ENCODE measurements at regions not wholly inside any gene's neighbourhood (a gene's known extent, or its start where the extent isn't known, plus 50 kb on each side); places are given as distances from the start of the nearest gene placed in this dataset.
"Not testable (repeated sequence)": the region's sequence is repeated elsewhere in the genome, so short reads cannot be mapped to it uniquely, and the experiment has no call there.

DNA sequence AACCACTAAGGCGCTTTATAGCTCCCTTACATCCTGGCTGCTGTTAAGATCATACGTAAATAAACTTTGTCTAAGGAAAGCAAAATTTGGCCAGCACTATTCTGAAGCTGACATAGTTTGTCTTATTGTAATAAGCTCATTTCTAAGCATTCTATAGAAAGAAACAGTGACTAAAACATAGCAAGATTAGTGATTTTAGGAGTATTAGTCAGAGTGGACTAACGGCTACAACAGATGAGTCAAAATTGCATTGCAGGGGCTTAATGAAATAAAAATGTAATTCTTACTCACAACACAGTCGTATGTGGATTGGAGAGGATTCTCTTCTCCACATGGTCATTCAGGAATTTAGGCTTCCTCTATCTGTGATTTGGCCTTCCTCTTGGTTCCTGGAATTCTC is 347.6 kb downstream of the GADD45G start:
- Mint-ChIP-seq H3K4me3 (no peak overlapping the region), H3K27me3 (peaks cover 0 to 12% of the 10 kb centered on the region in 2 donors), H3K27ac (peak overlapping the region in 1 of 2 donors; percentile 47), H3K9me3 (no peaks in the 10 kb centered on the region), H3K4me1 (ENCODE audit: low read depth in 2 of 2) (peaks cover 9 to 10% of the 10 kb centered on the region in 2 donors), H3K36me3 (ENCODE audit: insufficient read depth) (no peaks in the 10 kb centered on the region)
- ATAC-seq (replicated peaks) (no peak), DNase-seq (no peak)

- not testable (repeated sequence) for H3K27ac Mint-ChIP-seq; H3K36me3 Mint-ChIP-seq (ENCODE audit: insufficient read depth); H3K9me3 Mint-ChIP-seq
- H3K4me1 Mint-ChIP-seq (ENCODE audit: low read depth in 2 of 2) = peaks cover 9 to 10% of the 10 kb centered on the region in 2 donors
- peak; percentile 72 for ATAC-seq (replicated peaks)
- H3K27me3 Mint-ChIP-seq = peaks cover 0 to 12% of the 10 kb centered on the region in 2 donors
- peak overlapping the region in 1 of 2 donors; percentile 19 for H3K4me3 Mint-ChIP-seq
- DNase-seq = peak in 1 of 3 experiments; percentile 17
Measured at GRCh38 chr9:89953263-89953662, 348.5 kb downstream of the GADD45G start.

GRCh38 chr9:89953824-89954615 is 349.2 kb downstream of the GADD45G start:
- H3K36me3 Mint-ChIP-seq (ENCODE audit: insufficient read depth) = no peaks in the 10 kb centered on the region
- H3K27me3 Mint-ChIP-seq = peaks cover 0 to 12% of the 10 kb centered on the region in 2 donors
- H3K4me3 Mint-ChIP-seq = no peak overlapping the region
- DNase-seq (no peak), ATAC-seq (replicated peaks) (no peak)
- H3K4me1 Mint-ChIP-seq (ENCODE audit: low read depth in 2 of 2) = peaks cover 9 to 10% of the 10 kb centered on the region in 2 donors
- no peaks in the 10 kb centered on the region for H3K9me3 Mint-ChIP-seq
- no peak overlapping the region for H3K27ac Mint-ChIP-seq

DNA sequence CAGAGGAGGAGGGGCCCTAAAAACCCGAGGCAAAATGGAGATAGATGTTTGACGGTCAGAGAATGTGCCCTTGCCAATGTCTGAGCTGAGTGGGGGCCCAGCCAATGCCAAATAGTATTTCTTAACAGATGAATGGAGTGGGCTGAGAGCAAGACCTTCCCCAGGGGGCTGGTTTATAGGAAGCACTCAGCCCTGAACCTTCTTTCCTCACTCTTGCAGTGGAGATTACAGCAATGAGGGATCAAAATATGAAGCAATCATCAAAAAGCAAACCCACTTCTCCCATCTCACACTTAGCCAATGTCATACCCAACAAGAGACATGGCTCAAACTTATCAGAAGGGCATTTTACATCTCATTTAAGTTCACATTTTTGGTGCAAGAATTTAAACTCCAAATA is 350.3 kb downstream of the GADD45G start:
- Mint-ChIP-seq H3K27me3 (peaks cover 0 to 12% of the 10 kb centered on the region in 2 donors), H3K4me1 (ENCODE audit: low read depth in 2 of 2) (peaks cover 9 to 10% of the 10 kb centered on the region in 2 donors), H3K4me3 (no peak overlapping the region), H3K9me3 (no peaks in the 10 kb centered on the region), H3K27ac (no peak overlapping the region), H3K36me3 (ENCODE audit: insufficient read depth) (no peaks in the 10 kb centered on the region)
- DNase-seq (no peak), ATAC-seq (replicated peaks) (no peak)

GRCh38 chr9:89955626-89956025 is 350.8 kb downstream of the GADD45G start:
- H3K9me3 Mint-ChIP-seq = no peaks in the 10 kb centered on the region
- ATAC-seq (replicated peaks) = no peak
- peaks cover 0 to 12% of the 10 kb centered on the region in 2 donors for H3K27me3 Mint-ChIP-seq
- H3K4me1 Mint-ChIP-seq (ENCODE audit: low read depth in 2 of 2) = peaks cover 9 to 10% of the 10 kb centered on the region in 2 donors
- H3K36me3 Mint-ChIP-seq (ENCODE audit: insufficient read depth) = no peaks in the 10 kb centered on the region
- H3K27ac Mint-ChIP-seq = no peak overlapping the region
- DNase-seq = no peak
- no peak overlapping the region for H3K4me3 Mint-ChIP-seq

DNA sequence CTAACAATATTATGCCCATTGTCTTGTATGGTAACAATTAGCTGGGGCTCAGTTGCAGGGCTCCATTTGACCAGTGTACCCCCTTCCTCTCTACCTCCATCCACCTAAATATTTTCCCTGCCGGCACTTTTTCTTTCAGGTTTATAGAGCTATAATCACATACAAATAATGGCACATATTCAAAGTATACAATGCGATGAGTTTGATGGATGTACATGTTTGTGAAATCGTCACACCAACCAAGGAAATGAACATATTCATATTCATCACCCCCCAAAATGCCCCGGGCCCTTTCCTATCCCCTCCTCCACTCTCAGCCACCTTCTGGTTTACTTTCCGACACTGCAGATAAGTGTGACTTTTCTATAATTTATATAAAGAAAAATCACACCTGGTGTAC is 351.5 kb downstream of the GADD45G start:
- no peaks in the 10 kb centered on the region for H3K36me3 Mint-ChIP-seq (ENCODE audit: insufficient read depth)
- peaks cover 0 to 10% of the 10 kb centered on the region in 2 donors for H3K27me3 Mint-ChIP-seq
- no peak for ATAC-seq (replicated peaks)
- no peak overlapping the region for H3K27ac Mint-ChIP-seq
- peaks cover 10 to 14% of the 10 kb centered on the region in 2 donors for H3K4me1 Mint-ChIP-seq (ENCODE audit: low read depth in 2 of 2)
- H3K4me3 Mint-ChIP-seq = no peak overlapping the region
- no peaks in the 10 kb centered on the region for H3K9me3 Mint-ChIP-seq
- no peak for DNase-seq

- Mint-ChIP-seq H3K36me3 (ENCODE audit: insufficient read depth) (no peaks in the 10 kb centered on the region), H3K4me3 (no peak overlapping the region), H3K9me3 (no peaks in the 10 kb centered on the region), H3K27me3 (peaks cover 0 to 4% of the 10 kb centered on the region in 2 donors), H3K4me1 (ENCODE audit: low read depth in 2 of 2) (peaks cover 16 to 20% of the 10 kb centered on the region in 2 donors), H3K27ac (no peak overlapping the region)
- no peak for DNase-seq
- ATAC-seq (replicated peaks) = no peak
Measured at GRCh38 chr9:89956907-89957306, 352.1 kb downstream of the GADD45G start.

DNA sequence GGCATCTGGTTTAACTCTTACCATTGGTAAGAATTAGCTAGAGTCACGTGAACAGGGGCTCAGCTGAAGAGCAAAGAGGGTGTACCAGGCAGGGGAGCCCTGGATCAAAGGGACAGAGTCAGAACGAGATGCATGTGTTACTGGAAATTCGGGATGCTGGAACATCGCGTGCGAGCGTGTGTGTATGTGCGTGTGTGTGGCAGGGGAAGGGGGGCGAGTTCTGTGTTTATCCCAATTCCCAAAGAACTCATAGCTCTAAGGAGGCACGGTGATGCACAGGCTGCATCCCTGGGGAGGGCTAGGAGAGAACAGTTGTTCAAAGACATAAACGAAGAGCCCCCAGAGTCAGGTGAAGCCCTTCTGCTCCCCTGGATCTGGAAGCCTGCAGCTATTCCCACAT is 353.3 kb downstream of the GADD45G start:
- DNase-seq = no peak
- ATAC-seq (replicated peaks) = no peak
- no peak overlapping the region for H3K27ac Mint-ChIP-seq
- no peaks in the 10 kb centered on the region for H3K27me3 Mint-ChIP-seq
- H3K9me3 Mint-ChIP-seq = no peaks in the 10 kb centered on the region
- H3K4me3 Mint-ChIP-seq = no peak overlapping the region
- H3K4me1 Mint-ChIP-seq (ENCODE audit: low read depth in 2 of 2) = peaks cover 12 to 14% of the 10 kb centered on the region in 2 donors
- H3K36me3 Mint-ChIP-seq (ENCODE audit: insufficient read depth) = no peaks in the 10 kb centered on the region

- DNase-seq (no peak), ATAC-seq (replicated peaks) (no peak)
- H3K4me1 Mint-ChIP-seq (ENCODE audit: low read depth in 2 of 2) = peaks cover 9 to 11% of the 10 kb centered on the region in 2 donors
- peak overlapping the region; percentile 42 to 63 for H3K27ac Mint-ChIP-seq
- H3K9me3 Mint-ChIP-seq = no peaks in the 10 kb centered on the region
- peak overlapping the region; percentile 2 to 58 for H3K4me3 Mint-ChIP-seq
- no peaks in the 10 kb centered on the region for H3K36me3 Mint-ChIP-seq (ENCODE audit: insufficient read depth)
- H3K27me3 Mint-ChIP-seq = no peaks in the 10 kb centered on the region
Measured at GRCh38 chr9:89961616-89962341, 357.0 kb downstream of the GADD45G start.

GRCh38 chr9:89963280-89963679 is 358.5 kb downstream of the GADD45G start:
- Mint-ChIP-seq H3K36me3 (ENCODE audit: insufficient read depth) (no peaks in the 10 kb centered on the region), H3K27ac (no peak overlapping the region)
- ATAC-seq (replicated peaks) = no peak

GRCh38 chr9:89967527-89967926 is 362.7 kb downstream of the GADD45G start:
- H3K36me3 Mint-ChIP-seq (ENCODE audit: insufficient read depth) = no peaks in the 10 kb centered on the region
- H3K4me3 Mint-ChIP-seq = no peak overlapping the region
- DNase-seq (no peak), ATAC-seq (replicated peaks) (no peak)
- H3K27me3 Mint-ChIP-seq = peaks cover 0 to 23% of the 10 kb centered on the region in 2 donors
- H3K9me3 Mint-ChIP-seq = no peaks in the 10 kb centered on the region
- H3K27ac Mint-ChIP-seq = no peak overlapping the region
- no peaks in the 10 kb centered on the region for H3K4me1 Mint-ChIP-seq (ENCODE audit: low read depth in 2 of 2)

More at GRCh38 chr9:89963280-89963679, 358.5 kb downstream of the GADD45G start:
- Mint-ChIP-seq H3K9me3 (no peaks in the 10 kb centered on the region), H3K4me1 (ENCODE audit: low read depth in 2 of 2) (peaks cover 9 to 11% of the 10 kb centered on the region in 2 donors), H3K4me3 (no peak overlapping the region), H3K27me3 (peaks cover 0 to 5% of the 10 kb centered on the region in 2 donors)
- no peak for DNase-seq

DNA sequence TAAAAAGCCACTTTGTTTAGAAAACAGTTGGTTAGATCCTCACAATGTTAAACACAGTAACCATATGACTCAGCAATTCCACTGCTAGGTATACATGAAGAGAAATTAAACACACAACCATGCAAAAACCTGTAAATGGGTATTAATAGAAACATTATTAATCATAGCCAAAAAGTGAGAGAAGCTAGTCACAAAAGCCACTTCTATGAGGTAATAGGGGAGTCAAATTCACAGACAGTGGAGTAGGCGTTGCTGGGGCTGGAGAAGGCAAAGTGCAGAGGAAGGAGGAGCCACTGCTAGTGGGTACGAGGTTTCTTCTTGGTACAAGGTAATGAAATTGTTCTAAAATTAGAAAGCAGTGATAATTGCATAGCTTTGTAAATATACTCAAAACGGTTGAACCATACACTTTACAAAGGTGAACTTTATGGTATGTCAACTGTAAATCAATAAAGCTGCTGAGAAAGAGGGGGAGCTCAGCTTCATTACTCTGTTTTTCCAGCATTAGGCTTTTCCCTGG is 364.4 kb downstream of the GADD45G start:
- H3K4me1 Mint-ChIP-seq (ENCODE audit: low read depth in 2 of 2) = no peaks in the 10 kb centered on the region
- ATAC-seq (replicated peaks) = no peak
- H3K27ac Mint-ChIP-seq = no peak overlapping the region
- no peak overlapping the region for H3K4me3 Mint-ChIP-seq
- no peaks in the 10 kb centered on the region for H3K36me3 Mint-ChIP-seq (ENCODE audit: insufficient read depth)
- peaks cover 0 to 23% of the 10 kb centered on the region in 2 donors for H3K27me3 Mint-ChIP-seq
- DNase-seq = no peak
- no peaks in the 10 kb centered on the region for H3K9me3 Mint-ChIP-seq

- ATAC-seq (replicated peaks) (no peak), DNase-seq (no peak)
- Mint-ChIP-seq H3K9me3 (no peaks in the 10 kb centered on the region), H3K4me1 (ENCODE audit: low read depth in 2 of 2) (no peaks in the 10 kb centered on the region), H3K36me3 (ENCODE audit: insufficient read depth) (no peaks in the 10 kb centered on the region), H3K4me3 (no peak overlapping the region), H3K27ac (no peak overlapping the region), H3K27me3 (peaks cover 0 to 23% of the 10 kb centered on the region in 2 donors)
Measured at GRCh38 chr9:89969881-89970639, 365.2 kb downstream of the GADD45G start.
